GM21423 (cell line): ENCODE measurements at regions not wholly inside any gene's neighbourhood (a gene's known extent, or its start where the extent isn't known, plus 50 kb on each side); places are given as distances from the start of the nearest gene placed in this dataset.

Source experiments
- ATAC-seq: cut with Tn5 transposase; IDR thresholded peaks from one replicate; pipeline ENCODE4 v1.9.1; 2021; ENCODE audit warnings: mild to moderate bottlenecking, moderate library complexity; ENCODE audit not compliant: unreplicated experiment

DNA sequence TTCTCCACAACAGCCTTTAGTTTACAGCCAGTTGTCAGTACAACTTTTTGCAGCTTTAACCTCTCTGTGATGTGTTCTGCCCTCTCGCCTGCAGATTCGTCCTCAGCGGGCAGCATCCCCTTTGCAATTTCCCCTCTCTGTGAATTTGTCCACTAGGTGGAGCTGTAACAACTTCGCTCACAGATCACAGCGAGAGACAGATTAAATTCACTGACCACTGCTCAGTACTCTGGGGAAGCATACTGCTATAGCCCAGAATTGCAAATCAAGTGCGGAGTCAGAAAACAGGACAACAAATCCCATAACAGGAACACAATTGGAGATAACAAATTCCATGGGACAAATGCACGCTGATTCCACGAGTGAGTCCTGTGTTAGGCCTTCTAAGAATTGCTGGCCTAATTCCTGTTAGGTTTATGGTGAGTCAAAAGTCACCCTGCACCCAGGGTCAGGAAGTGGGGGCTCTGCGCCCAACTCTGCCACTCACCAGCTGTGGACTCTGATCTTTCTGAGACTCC is 2124.9 kb downstream of the MAT2B start:
- peak; percentile 80 for ATAC-seq

DNA sequence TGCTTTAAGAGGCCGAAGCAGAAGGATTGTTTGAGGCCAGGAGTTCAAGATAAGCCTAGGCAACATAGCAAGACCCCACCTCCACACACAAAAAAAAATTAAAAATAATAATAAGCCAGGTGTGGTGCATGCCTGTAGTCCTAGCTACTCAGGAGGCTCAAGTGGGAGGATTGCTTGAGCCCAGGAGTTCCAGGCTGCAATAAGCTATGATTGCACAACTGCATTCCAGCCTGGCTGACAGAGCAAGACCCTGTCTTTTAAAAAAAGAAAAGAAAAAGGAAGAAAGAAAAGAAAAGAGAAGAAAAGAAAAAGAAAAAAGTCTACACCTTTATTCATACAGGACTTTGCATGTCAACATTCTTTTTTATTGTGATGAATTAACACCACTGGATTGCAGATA is 2125.8 kb downstream of the MAT2B start:
- no peak for ATAC-seq

DNA sequence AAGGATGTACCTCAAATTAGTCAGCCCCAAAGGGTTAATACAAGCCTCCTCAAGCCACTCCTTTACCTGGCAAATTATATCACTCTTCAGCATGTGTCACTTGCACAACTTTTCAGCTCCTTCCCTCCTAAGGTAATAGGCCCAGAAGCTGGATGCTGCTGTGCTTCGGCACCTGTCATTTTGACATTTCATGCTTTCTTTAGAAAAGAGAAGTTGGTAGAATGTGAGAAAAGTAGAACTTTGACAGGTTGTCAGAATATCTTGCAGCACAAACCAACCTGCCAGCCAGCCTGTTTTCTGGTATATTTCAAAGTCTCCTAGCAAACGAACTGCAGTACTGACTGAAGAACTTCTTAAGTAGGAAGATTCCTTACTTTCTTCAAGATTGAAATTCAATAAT is 2136.9 kb downstream of the MAT2B start:
- no peak for ATAC-seq

DNA sequence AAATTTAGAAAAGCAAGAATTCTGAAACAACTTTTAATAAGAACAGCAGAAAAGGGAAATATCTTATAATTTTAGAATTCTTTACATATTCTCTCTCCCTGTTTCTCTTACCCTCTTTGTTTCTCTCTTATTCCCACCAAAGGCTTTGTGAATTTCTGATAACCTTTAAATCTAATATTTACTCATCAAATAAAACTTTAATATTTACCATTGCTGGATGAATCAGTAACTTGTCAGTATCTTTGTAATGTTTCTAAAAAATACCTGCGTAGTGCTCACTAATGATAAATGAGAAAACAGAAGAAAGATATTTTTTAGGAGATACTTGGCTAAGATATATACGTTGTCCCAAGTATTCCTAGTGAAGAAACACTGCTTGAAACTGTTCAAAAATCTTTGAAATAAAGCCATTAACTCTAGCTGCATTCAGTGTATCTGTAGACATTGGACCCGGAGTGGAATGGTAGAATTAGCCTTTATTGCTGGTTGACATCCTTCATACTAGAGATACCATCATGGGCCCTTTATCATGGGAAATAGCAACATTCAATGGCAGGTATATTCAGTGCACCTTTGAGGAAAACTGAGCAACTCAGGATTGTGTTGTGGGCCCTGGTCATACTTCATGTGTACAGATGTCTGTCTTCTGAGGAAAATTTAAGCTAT is 2160.4 kb downstream of the MAT2B start:
- ATAC-seq: no peak

DNA sequence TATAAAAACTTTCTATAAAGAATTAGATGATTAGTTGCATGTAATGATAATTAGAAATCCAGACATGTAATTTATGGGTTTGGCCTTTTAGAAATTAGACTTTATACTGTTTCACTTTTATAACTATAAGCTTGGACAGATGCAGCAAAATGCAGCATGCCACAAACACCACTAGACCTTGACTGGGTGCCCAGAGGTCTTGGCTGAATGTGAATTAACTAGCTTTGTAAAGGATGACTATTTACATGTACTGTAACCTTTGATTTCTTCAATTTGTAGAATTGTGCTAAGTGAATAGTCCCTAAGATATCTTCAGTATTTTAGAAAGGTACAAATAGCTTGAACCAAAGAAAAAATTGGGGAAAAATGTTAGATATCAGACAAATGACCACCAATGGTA is 2168.1 kb downstream of the MAT2B start:
- ATAC-seq: no peak

DNA sequence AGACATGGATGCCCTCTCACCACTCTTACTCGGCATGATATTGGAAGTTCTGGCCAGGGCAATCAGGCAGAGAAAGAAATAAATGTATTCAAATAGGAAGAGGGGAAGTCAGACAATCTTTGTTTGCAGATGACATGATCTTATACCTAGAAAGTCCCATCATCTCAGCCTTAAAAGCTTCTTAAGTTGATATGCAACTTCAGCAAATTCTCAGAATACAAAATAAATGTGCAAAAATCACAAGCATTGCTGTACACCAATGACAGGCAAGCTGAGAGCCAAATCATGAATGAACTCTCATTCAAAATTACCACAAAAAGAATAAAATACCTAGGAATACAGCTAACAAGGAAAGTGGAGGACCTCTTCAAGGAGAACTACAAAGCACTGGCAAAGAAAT is 2190.4 kb downstream of the MAT2B start:
- ATAC-seq: no peak

DNA sequence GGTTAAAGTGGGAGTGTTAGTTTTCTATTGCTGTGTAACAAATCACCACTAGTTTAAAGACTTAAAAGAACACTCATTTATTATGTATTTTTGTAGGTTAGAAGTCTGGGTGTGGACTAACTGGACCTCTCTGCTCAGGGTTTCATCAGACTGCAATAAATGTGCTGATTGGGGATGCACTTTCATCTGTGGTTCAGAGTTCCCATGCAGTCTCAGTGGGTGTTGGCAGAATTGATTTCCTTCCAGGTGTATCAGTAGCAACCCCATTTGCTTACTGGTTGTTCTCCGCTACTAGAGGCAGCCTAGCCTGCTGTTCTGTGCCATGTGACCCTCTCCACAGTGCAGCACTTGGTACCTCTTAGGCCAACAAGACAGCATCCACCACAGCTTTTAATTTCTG is 2200.5 kb downstream of the MAT2B start:
- ATAC-seq: no peak

DNA sequence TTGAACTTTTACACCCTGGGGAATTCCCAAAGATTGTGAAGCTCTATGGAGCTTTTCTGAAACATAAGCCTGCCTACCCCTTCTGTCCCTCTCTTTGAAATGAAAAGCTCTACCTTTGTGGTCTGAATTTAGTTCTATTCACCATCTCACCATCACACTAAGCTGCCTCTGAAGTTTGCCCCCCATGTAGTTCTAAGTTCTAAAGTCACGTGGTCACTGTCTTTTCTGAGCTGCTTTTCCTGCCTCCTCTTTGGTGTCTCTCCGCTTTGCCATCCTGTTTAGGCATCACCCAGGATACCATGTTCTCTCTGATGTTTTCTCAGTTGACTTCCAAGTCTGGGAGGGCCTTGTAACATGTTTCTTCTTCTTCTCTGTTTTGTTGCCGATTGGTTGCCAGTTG is 2206.6 kb downstream of the MAT2B start:
- ATAC-seq: no peak

DNA sequence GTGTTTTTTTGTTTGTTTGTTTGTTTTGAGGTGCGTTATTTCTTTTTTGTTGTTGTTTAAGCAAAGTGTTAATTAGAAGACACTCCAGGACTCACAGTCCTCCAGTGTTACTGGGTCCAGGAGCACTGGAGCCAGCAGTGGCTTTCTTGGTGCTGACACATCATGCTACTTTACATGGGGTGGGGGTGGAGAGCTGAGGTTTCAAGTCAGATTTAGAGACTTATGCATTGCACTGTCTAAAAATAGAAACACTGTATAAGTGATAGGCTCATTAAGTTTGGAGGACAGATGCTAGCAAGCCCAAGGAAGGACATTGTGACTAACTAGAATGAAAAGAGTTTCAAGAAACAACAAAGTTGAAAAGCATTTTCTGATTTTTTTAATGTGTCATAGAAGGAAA is 2209.2 kb downstream of the MAT2B start:
- ATAC-seq: no peak

DNA sequence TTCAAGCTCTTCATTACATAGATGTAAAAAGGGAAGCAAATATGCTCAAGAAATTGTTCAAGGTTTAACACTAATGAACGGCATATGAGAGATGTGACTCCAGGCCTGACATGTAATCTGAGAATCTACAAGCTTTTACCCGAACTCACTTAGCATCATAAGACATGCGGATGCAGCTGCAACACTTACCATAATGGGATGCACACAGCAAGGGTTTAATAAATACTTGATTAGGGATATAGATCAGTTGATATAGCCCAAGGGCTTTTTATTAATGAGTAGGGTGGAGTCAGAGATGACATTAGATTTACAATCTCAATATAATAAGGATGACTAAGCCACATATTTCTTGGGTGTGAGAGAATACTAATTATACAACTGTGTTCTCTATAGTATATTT is 2215.5 kb downstream of the MAT2B start:
- ATAC-seq: no peak

DNA sequence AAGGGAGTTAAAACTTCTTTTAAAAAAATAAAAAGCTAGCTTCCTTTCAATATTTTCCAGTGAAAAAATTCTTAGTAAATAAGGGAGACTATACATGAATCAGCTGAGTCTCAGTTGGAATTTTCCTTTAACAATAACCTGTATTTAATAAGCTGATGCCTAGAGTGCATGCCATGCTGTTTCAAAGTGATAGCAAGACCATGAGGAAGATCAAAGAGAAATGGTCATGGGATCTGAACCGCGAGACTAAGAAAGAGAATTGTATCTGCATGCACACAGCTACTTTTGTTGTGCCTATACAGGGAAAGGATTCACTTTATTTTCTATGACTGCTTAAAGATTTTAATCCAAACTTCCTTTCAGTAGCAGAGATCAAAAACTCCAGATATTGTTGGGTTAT is 2217.0 kb downstream of the MAT2B start:
- no peak for ATAC-seq

DNA sequence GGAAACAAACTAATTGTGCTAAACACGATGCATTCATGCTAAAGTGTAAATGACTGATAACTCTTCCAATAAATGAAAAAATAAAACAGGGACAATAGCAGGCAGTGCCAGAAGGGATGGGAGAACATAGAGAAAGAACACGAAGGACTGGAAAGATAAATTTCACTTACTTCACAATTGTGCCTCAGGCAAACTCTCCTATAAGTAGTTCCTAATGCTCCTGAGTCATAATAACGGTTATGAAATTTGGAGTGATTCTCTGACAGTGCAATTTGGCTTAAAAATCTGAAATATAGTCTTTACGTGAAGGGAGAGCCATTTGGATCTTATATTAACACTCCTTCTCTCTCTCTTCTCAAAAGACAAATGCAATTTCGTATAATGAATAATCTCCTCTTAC is 2218.5 kb downstream of the MAT2B start:
- no peak for ATAC-seq

DNA sequence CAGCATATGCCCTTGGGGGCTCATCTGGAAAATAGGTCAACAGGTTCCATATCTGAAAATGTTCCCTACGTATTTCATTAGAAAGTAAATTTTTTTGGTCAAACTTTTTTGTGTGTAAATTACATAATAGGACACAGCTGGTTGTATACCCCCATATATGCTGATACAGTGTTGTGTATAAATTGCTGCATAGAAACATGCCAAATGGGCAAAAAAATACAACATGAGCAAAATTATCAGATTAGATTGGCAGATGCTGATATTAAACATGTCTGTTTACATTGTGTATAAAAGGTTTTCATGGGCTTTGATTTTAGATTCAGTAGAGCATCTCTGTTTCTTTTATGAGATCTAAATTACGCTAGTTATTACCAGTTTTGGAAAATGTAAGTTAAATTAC is 2223.0 kb downstream of the MAT2B start:
- ATAC-seq: no peak

DNA sequence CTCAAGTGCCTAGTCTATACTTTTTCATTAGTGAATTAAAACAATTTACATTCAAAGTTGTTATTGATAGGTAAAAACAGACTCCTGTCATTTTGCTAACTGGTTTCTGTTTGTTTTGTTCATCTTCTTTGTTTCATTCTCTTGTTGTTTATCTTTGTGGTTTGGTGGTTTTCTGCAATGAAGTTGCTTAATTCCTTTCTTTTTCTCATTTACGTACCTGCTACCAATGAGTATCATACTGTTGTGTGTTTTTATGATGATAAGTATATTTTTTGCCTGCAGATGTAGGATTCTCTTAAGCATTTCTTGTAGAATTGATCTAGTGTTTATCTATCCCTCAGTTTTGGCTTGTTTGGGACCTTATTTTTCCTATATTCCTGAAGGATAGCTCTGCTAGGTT is 2230.0 kb downstream of the MAT2B start:
- ATAC-seq: no peak

DNA sequence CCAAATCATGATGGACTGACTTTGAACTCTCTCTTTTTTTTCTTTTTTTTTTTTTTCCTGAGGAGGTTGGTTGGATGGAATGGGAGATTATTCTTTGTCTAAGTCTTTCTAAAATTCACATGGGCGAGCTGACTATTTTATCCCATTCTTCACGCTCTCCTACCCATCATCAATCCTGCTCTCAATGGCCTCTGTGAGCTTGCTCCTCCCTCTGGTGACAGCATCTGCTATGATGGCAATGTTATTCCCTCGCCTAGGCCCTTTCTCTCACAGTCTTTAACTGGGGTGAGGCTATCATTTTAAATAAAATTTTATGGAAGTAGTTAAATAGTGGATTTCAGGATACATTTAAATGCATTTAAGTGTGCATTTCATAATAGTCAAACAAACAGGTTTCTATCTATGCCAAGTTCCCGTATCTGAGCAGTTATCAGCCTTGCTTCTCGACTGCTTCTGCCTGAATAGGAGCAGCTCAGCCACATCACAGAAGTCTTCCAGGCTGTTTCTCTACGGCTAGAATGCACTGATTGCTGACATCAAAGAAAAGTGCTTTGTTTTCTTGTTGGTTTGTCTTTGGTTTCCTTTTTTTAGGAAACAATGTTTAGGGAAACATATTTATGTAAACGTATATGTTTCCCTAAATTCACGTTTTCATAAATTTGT is 2233.8 kb downstream of the MAT2B start:
- no peak for ATAC-seq

DNA sequence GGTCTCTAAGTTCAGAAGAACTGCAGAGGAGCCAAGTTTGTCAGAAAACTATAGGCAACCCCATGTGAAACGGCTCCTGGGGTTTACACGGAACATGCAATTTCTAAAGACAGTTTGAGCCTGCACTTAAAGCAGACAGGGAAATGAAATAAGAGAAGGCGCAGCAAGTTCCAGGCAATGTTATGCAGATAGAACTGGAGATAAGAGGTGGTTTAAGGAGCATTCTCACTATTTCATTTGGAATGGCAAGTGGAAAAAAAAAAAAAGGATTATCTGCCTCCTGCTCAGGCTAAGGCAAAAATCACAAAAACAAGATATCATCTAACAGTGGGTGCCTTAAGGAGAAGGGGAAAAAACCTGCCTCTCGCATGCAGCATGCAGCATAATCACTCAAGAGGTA is 2252.4 kb downstream of the MAT2B start:
- ATAC-seq: no peak

DNA sequence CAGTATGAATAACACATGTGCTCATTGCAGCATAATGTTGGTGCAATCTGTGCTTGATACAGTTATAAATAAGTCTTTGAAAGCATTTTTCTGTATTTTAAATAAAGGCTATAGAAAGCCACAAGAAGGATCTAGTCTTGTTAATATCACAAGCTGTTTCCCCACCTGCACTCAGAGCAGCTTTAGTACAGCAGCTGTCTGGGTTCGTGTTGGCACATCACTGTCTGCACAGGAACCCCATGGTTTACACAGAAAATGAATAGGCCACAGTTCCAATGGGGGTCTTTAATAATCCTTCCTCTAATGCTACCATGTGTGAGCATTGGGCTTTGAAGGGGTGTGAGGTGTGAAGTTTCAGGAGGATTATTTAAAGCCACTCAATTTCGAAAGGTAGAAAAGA is 2269.7 kb downstream of the MAT2B start:
- no peak for ATAC-seq

DNA sequence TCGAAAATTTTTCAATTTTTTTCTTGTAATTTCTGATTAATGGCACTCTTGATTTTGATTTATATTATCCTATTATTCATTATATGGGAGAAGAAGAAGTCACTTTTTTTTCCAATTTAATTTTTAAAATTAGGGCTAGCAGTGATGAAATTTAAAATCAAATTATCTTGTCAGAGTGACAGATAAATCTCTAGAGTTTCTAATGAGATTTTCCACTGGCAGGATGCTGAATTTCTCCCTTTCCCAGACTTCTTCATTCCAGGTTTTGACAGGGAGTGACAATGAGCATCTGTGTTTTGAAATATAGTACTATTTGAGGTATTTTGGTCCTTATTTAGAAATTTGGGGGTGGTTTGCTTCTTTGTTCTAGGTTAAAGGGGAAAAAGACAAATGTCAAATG is 2274.1 kb downstream of the MAT2B start:
- ATAC-seq: no peak

DNA sequence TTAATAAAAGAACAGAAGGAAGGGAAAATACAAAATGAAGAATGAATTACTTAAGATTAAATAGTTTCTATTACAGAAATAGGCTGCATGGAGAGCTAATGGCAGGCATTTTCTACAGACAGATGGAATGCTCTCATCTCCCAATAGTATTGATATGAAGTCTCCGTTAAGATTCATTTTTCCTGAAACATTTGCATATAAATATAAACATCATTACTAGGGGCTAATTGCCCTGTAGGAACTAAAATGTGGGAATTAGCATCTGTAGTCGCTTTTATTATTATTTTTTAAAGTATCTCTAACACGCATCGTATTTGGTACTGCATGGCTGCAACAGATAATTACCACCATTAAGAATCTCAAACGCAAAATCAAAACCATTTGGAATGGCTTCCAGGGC is 2275.5 kb downstream of the MAT2B start:
- ATAC-seq: no peak

DNA sequence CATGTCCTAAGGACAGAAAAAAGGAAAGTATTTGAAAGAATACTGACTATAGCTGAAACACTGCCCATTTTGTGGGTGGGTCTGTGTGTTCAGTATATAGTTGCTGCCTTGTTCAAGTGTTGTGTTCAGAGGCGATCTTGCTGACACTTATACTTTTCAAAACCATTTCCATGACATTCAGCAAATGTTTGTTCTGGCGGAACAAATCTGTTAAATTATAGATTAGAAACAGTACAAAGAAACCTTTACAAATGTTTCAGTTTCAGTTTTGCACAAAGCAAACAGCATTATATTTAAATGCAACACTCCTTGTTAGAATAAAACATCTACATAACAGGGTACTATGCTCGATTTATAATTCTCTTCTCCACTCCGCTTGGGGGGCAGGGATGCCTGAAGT is 2276.3 kb downstream of the MAT2B start:
- ATAC-seq: no peak

DNA sequence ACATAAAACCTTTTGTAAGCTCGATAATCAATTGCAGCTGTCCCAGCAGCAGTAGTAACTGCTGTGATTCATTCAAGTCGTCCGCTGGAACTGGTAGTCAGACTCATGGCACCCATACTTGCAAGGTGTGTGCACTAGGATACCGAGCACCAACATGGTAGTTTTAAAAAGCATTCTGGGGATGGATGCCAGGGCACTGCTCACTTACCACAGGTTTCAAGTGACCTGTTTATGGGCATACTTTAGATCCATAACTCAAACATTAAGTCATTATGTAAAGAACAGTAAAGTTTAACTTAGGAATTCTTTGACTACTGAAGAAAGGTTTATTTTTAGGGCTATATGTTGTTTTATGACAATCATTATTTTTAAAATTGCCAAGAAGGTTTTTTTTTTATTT is 2277.6 kb downstream of the MAT2B start:
- no peak for ATAC-seq

DNA sequence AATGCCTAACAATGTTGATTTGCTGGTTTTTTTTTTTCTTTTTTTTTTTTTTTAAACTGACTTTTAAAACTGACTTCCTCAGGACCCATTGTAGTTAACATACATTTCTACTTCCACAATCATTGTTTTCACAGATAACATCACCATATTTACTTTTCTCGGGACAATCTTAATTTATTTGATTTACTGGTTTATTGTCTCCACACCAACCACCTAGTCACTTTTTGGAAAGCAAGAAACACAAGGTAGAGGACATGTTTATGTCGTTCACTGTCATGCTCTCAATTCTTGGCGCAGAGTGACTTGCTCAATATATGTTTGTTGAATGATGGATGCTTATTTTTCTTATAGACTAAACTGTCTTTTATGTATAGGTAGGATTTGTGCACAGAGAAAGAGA is 2280.7 kb downstream of the MAT2B start:
- no peak for ATAC-seq

DNA sequence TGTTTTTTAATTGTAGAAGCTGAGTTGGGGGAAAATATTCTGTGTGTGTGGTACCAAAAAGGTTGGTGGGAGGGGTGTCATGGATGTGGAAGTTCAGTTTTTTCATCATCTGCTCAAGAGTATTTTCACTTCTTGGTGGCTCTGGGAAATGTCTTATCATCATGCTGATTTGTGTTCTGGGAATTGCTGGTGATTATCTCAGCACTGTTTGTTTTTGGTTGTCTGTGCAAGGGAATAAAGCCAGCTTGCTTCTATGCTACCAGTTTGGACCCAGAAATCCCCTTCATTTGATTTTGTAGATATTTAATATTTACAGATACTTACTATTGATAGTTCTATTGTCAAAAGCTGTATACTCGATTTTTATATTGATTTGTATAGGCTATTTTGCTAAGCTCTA is 2289.7 kb downstream of the MAT2B start:
- no peak for ATAC-seq
